ENCODE measurements at regions not wholly inside any gene's neighbourhood (a gene's known extent, or its start where the extent isn't known, plus 50 kb on each side); places are given as distances from the start of the nearest gene placed in this dataset.
A peak's percentile ranks its signal among the peaks of the same experiment; 100 is the strongest.

DNA sequence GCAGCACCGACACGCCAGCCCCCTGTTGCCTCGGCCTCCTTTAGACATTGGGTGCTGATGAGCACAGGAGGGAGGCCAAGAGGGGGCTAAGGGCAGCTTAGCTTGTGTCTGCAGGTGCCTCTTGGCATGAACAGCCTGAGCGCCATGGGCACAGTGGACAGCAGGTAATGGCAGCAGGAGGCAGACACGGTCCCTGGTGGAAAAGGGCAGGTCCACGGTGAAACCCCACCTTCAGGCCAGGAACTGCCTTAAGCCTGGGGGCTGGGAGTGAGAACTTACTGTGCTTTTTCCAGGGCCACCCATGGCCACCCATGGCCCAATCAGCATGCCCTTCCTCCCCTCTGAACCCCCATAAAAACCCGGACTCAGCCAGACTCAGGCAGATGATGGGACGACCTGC, 633.4 kb upstream of the TMEFF2 start (continued):
- TF ChIP-seq, protein P1, sequence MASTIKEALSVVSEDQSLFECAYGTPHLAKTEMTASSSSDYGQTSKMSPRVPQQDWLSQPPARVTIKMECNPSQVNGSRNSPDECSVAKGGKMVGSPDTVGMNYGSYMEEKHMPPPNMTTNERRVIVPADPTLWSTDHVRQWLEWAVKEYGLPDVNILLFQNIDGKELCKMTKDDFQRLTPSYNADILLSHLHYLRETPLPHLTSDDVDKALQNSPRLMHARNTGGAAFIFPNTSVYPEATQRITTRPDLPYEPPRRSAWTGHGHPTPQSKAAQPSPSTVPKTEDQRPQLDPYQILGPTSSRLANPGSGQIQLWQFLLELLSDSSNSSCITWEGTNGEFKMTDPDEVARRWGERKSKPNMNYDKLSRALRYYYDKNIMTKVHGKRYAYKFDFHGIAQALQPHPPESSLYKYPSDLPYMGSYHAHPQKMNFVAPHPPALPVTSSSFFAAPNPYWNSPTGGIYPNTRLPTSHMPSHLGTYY (CRISPR knock-in tag; IDR thresholded peaks at IDR 0.05), result no peak
- TF ChIP-seq, protein P2, sequence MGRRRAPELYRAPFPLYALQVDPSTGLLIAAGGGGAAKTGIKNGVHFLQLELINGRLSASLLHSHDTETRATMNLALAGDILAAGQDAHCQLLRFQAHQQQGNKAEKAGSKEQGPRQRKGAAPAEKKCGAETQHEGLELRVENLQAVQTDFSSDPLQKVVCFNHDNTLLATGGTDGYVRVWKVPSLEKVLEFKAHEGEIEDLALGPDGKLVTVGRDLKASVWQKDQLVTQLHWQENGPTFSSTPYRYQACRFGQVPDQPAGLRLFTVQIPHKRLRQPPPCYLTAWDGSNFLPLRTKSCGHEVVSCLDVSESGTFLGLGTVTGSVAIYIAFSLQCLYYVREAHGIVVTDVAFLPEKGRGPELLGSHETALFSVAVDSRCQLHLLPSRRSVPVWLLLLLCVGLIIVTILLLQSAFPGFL (CRISPR knock-in tag; IDR thresholded peaks at IDR 0.05; ENCODE audit: borderline replicate concordance), result no peak
- no peak for TF ChIP-seq PRRX2 (CRISPR knock-in tag; IDR thresholded peaks at IDR 0.05)
- TF ChIP-seq, protein P3, sequence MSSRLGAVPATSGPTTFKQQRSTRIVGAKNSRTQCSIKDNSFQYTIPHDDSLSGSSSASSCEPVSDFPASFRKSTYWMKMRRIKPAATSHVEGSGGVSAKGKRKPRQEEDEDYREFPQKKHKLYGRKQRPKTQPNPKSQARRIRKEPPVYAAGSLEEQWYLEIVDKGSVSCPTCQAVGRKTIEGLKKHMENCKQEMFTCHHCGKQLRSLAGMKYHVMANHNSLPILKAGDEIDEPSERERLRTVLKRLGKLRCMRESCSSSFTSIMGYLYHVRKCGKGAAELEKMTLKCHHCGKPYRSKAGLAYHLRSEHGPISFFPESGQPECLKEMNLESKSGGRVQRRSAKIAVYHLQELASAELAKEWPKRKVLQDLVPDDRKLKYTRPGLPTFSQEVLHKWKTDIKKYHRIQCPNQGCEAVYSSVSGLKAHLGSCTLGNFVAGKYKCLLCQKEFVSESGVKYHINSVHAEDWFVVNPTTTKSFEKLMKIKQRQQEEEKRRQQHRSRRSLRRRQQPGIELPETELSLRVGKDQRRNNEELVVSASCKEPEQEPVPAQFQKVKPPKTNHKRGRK (CRISPR knock-in tag; IDR thresholded peaks at IDR 0.05; ENCODE audit: borderline replicate concordance), result no peak

DNA sequence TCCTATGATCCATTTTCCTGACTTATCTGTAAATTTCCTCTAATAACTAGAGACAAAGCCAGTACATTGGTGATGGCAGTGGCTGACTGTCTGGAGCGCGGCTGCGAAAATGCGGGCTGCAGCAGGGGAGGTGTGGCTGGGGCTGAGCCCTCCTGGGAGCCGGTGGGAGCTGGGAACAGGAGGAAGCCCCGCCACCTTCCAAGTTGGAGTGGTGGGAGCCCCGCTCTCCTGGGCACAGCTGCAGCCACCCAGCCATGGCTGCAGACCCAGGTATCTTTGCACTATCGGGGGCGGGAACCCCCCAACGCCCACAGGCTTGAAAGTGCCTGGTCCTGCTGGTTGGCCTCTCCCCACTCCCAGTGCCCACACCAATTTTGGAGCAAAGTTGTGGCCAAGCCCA, 633.0 kb upstream of the TMEFF2 start:
- POLR2A ChIA-PET, result no interaction called here
- ATAC-seq (peak; percentile 50; the same call in 1 of the 2 replicates), DNase-seq (ENCODE audit: low spot score) (peak; percentile 9)
- H3K36me3 Mint-ChIP-seq, result no peaks in the 10 kb centered on the region
- no peak overlapping the region for H3K27ac Mint-ChIP-seq
- no peaks in the 10 kb centered on the region for H3K4me1 Mint-ChIP-seq
- CTCF ChIA-PET, result no interaction called here
- no peak overlapping the region for H3K4me3 Mint-ChIP-seq
- H3K9me3 Mint-ChIP-seq, result peaks cover 5% of the 10 kb centered on the region
- H3K27me3 Mint-ChIP-seq (ENCODE audit: low read depth), result no peaks in the 10 kb centered on the region
- TF ChIP-seq ATF1 (CRISPR knock-in tag; IDR thresholded peaks at IDR 0.05) (no peak), ZNF138 (CRISPR knock-in tag; conservative IDR thresholded peaks at IDR 0.05) (no peak)
- TF ChIP-seq, protein P4, sequence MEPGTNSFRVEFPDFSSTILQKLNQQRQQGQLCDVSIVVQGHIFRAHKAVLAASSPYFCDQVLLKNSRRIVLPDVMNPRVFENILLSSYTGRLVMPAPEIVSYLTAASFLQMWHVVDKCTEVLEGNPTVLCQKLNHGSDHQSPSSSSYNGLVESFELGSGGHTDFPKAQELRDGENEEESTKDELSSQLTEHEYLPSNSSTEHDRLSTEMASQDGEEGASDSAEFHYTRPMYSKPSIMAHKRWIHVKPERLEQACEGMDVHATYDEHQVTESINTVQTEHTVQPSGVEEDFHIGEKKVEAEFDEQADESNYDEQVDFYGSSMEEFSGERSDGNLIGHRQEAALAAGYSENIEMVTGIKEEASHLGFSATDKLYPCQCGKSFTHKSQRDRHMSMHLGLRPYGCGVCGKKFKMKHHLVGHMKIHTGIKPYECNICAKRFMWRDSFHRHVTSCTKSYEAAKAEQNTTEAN (CRISPR knock-in tag; IDR thresholded peaks at IDR 0.05), result no peak
- TF ChIP-seq, protein P2 (CRISPR knock-in tag; IDR thresholded peaks at IDR 0.05; ENCODE audit: borderline replicate concordance), result no peak

DNA sequence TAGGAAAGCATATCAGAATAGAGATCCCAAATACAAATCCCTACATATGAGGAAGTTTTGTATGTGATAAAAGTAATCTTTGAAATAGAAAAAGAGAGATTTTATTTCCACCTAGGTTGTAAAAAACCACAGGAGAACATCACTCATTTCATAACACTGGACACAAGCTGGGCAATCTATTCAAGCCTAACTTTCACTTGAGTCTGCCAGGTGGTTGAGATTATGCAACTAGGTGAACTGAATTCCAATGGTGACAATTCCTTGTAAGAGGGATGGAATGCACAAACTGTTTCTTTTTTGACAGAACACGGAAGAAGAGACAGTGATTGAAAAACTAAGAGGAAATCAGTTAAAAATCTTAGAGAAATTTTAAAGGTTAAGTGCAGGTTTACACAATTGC, 619.6 kb upstream of the TMEFF2 start:
- H3K4me1 Mint-ChIP-seq, result peaks cover 8% of the 10 kb centered on the region
- H3K36me3 Mint-ChIP-seq, result no peaks in the 10 kb centered on the region
- ChIA-PET CTCF (no interaction called here), POLR2A (no interaction called here)
- DNase-seq (ENCODE audit: low spot score) (no peak), ATAC-seq (no peak)
- H3K27ac Mint-ChIP-seq, result no peak overlapping the region
- H3K27me3 Mint-ChIP-seq (ENCODE audit: low read depth), result no peaks in the 10 kb centered on the region
- no peak overlapping the region for H3K4me3 Mint-ChIP-seq
- H3K9me3 Mint-ChIP-seq, result peaks cover 14% of the 10 kb centered on the region
- TF ChIP-seq ZNF671 (CRISPR knock-in tag; IDR thresholded peaks at IDR 0.05) (no peak), RORB (CRISPR knock-in tag; IDR thresholded peaks at IDR 0.05) (no peak), ZNF219 (CRISPR knock-in tag; IDR thresholded peaks at IDR 0.05; ENCODE audit: borderline replicate concordance) (no peak), RELA (CRISPR knock-in tag; IDR thresholded peaks at IDR 0.05; ENCODE audit: borderline replicate concordance) (no peak), KAT7 (CRISPR knock-in tag; IDR thresholded peaks at IDR 0.05; ENCODE audit: borderline replicate concordance) (no peak), ZNF317 (CRISPR knock-in tag; IDR thresholded peaks at IDR 0.05; ENCODE audit: borderline replicate concordance, low read depth) (no peak), ATF1 (CRISPR knock-in tag; IDR thresholded peaks at IDR 0.05) (no peak), OVOL2 (CRISPR knock-in tag; IDR thresholded peaks at IDR 0.05; ENCODE audit: borderline replicate concordance) (no peak)
- TF ChIP-seq, protein P5, sequence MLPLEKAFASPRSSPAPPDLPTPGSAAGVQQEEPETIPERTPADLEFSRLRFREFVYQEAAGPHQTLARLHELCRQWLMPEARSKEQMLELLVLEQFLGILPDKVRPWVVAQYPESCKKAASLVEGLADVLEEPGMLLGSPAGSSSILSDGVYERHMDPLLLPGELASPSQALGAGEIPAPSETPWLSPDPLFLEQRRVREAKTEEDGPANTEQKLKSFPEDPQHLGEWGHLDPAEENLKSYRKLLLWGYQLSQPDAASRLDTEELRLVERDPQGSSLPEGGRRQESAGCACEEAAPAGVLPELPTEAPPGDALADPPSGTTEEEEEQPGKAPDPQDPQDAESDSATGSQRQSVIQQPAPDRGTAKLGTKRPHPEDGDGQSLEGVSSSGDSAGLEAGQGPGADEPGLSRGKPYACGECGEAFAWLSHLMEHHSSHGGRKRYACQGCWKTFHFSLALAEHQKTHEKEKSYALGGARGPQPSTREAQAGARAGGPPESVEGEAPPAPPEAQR (CRISPR knock-in tag; IDR thresholded peaks at IDR 0.05), result no peak
- TF ChIP-seq, protein P6, sequence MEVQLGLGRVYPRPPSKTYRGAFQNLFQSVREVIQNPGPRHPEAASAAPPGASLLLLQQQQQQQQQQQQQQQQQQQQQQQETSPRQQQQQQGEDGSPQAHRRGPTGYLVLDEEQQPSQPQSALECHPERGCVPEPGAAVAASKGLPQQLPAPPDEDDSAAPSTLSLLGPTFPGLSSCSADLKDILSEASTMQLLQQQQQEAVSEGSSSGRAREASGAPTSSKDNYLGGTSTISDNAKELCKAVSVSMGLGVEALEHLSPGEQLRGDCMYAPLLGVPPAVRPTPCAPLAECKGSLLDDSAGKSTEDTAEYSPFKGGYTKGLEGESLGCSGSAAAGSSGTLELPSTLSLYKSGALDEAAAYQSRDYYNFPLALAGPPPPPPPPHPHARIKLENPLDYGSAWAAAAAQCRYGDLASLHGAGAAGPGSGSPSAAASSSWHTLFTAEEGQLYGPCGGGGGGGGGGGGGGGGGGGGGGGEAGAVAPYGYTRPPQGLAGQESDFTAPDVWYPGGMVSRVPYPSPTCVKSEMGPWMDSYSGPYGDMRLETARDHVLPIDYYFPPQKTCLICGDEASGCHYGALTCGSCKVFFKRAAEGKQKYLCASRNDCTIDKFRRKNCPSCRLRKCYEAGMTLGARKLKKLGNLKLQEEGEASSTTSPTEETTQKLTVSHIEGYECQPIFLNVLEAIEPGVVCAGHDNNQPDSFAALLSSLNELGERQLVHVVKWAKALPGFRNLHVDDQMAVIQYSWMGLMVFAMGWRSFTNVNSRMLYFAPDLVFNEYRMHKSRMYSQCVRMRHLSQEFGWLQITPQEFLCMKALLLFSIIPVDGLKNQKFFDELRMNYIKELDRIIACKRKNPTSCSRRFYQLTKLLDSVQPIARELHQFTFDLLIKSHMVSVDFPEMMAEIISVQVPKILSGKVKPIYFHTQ (CRISPR knock-in tag; IDR thresholded peaks at IDR 0.05), result no peak
- TF ChIP-seq, protein P7, sequence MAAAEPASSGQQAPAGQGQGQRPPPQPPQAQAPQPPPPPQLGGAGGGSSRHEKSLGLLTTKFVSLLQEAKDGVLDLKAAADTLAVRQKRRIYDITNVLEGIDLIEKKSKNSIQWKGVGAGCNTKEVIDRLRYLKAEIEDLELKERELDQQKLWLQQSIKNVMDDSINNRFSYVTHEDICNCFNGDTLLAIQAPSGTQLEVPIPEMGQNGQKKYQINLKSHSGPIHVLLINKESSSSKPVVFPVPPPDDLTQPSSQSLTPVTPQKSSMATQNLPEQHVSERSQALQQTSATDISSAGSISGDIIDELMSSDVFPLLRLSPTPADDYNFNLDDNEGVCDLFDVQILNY (CRISPR knock-in tag; IDR thresholded peaks at IDR 0.05), result no peak
- TF ChIP-seq, protein P8, sequence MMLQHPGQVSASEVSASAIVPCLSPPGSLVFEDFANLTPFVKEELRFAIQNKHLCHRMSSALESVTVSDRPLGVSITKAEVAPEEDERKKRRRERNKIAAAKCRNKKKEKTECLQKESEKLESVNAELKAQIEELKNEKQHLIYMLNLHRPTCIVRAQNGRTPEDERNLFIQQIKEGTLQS (CRISPR knock-in tag; conservative IDR thresholded peaks at IDR 0.05), result no peak
- TF ChIP-seq, protein P4 (CRISPR knock-in tag; IDR thresholded peaks at IDR 0.05), result no peak

Measured in WTC11 (cell line).